ENCODE measurements at regions not wholly inside any gene's neighbourhood (a gene's known extent, or its start where the extent isn't known, plus 50 kb on each side); places are given as distances from the start of the nearest gene placed in this dataset.

DNA sequence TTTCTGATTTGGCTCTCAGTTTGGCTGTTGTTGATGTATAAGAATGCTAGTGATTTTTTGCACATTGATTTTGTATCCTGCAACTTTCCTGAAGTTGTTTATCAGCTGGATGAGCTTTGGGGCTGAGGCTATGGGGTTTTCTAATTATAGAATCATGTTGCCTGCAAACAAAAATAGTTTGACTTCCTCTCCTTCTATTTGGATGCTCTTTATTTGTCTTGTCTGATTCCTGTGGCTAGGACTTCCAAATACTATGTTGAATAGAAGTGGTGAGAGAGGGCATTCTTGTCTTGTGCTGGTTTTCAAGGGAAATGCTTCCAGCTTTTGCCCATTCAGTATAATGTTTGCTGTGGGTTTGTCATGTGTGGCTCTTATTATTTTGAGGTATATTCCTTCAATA is 734.7 kb upstream of the FAM241A start:
- TF ChIP-seq, protein P1, sequence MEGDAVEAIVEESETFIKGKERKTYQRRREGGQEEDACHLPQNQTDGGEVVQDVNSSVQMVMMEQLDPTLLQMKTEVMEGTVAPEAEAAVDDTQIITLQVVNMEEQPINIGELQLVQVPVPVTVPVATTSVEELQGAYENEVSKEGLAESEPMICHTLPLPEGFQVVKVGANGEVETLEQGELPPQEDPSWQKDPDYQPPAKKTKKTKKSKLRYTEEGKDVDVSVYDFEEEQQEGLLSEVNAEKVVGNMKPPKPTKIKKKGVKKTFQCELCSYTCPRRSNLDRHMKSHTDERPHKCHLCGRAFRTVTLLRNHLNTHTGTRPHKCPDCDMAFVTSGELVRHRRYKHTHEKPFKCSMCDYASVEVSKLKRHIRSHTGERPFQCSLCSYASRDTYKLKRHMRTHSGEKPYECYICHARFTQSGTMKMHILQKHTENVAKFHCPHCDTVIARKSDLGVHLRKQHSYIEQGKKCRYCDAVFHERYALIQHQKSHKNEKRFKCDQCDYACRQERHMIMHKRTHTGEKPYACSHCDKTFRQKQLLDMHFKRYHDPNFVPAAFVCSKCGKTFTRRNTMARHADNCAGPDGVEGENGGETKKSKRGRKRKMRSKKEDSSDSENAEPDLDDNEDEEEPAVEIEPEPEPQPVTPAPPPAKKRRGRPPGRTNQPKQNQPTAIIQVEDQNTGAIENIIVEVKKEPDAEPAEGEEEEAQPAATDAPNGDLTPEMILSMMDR (IDR thresholded peaks at IDR 0.05) = no peak
- no peak for TF ChIP-seq ZFX (IDR thresholded peaks at IDR 0.05; ENCODE audit: borderline replicate concordance)
